Colonic mucosa (tissue), 4 donors: ENCODE measurements at regions not wholly inside any gene's neighbourhood (a gene's known extent, or its start where the extent isn't known, plus 50 kb on each side); places are given as distances from the start of the nearest gene placed in this dataset.

ENCODE experiments used
- DNase-seq: peaks from one replicate; pipeline ENCODE4 v3.0.0-alpha.2; 2020
- H3K27ac ChIP-seq: fragments of 200-600 bp; one replicate; pipeline ENCODE4 v1.8.0; 2021
- H3K27me3 ChIP-seq: fragments of 200-600 bp; one replicate; pipeline ENCODE4 v1.8.0; 2021
- H3K36me3 ChIP-seq: fragments of 200-600 bp; one replicate; pipeline ENCODE4 v1.8.0; 2021
- H3K4me1 ChIP-seq: fragments of 200-600 bp; one replicate; pipeline ENCODE4 v1.8.0; 2021; ENCODE audit warnings: mild to moderate bottlenecking
- H3K4me3 ChIP-seq: fragments of 200-600 bp; one replicate; pipeline ENCODE4 v1.8.0; 2021
- H3K9ac ChIP-seq, 2 donors: one replicate each; pipeline ENCODE4 v1.7.0; 2013; ENCODE audit warnings: control low read depth in 2 of 2, low read depth in 2 of 2, low read length in 2 of 2
- H3K9me3 ChIP-seq: fragments of 200-600 bp; one replicate; pipeline ENCODE4 v1.8.0; 2021
- CTCF ChIP-seq: fragments of 200-600 bp; IDR thresholded peaks from one replicate; pipeline ENCODE4 v1.8.0; 2022; ENCODE audit warnings: antibody characterized with exemption, mild to moderate bottlenecking
- intact Hi-C: fragments of 100-400 bp; cut with DNase I; formaldehyde crosslinking; loops from one replicate; pipeline ENCODE4 v1.14.1; 2022
- donor health status: healthy.
- donor health status: DM: no; HTN: no; CAD: no.
- donor health status: DM: no; HTN: no; CAD: no.

GRCh38 chr13:58721273-58721672, 1089.7 kb downstream of the PCDH17 start:
- H3K27me3 ChIP-seq: no peaks in the 10 kb centered on the region
- no peak overlapping the region for H3K27ac ChIP-seq
- intact Hi-C loops: no loop called here
- H3K9me3 ChIP-seq: no peaks in the 10 kb centered on the region
- no peaks in the 10 kb centered on the region for H3K36me3 ChIP-seq
- H3K4me3 ChIP-seq: no peak overlapping the region
- H3K9ac ChIP-seq: no peak overlapping the region
- DNase-seq: no peak
- H3K4me1 ChIP-seq: no peaks in the 10 kb centered on the region
- no peak for TF ChIP-seq CTCF

GRCh38 chr13:58728126-58728525, 1096.6 kb downstream of the PCDH17 start:
- intact Hi-C loops: no loop called here
- no peaks in the 10 kb centered on the region for H3K27me3 ChIP-seq
- DNase-seq: no peak
- H3K27ac ChIP-seq: no peak overlapping the region
- no peak overlapping the region for H3K9ac ChIP-seq
- TF ChIP-seq CTCF: no peak
- H3K36me3 ChIP-seq: no peaks in the 10 kb centered on the region
- H3K4me3 ChIP-seq: no peak overlapping the region
- no peaks in the 10 kb centered on the region for H3K4me1 ChIP-seq
- H3K9me3 ChIP-seq: no peaks in the 10 kb centered on the region

- H3K9ac ChIP-seq: no peak overlapping the region
- H3K9me3 ChIP-seq: no peaks in the 10 kb centered on the region
- no peak overlapping the region for H3K27ac ChIP-seq
- intact Hi-C loops: no loop called here
- no peak for TF ChIP-seq CTCF
- no peak overlapping the region for H3K4me3 ChIP-seq
- no peaks in the 10 kb centered on the region for H3K36me3 ChIP-seq
- H3K27me3 ChIP-seq: no peaks in the 10 kb centered on the region
- H3K4me1 ChIP-seq: no peaks in the 10 kb centered on the region
- no peak for DNase-seq
These were observed 1097.8 kb downstream of the PCDH17 start for GRCh38 chr13:58729361-58729760.

GRCh38 chr13:58744686-58745085, 1113.1 kb downstream of the PCDH17 start:
- Histone ChIP-seq H3K9me3 (no peaks in the 10 kb centered on the region), H3K4me1 (no peaks in the 10 kb centered on the region), H3K4me3 (no peak overlapping the region), H3K27ac (no peak overlapping the region), H3K36me3 (no peaks in the 10 kb centered on the region), H3K9ac (no peak overlapping the region), H3K27me3 (no peaks in the 10 kb centered on the region)
- intact Hi-C loops: no loop called here
- no peak for DNase-seq
- TF ChIP-seq CTCF: no peak

GRCh38 chr13:58767566-58767965, 1136.0 kb downstream of the PCDH17 start:
- no peak for TF ChIP-seq CTCF
- Histone ChIP-seq H3K4me1 (no peaks in the 10 kb centered on the region), H3K27me3 (no peaks in the 10 kb centered on the region), H3K27ac (no peak overlapping the region), H3K36me3 (no peaks in the 10 kb centered on the region), H3K4me3 (no peak overlapping the region), H3K9ac (no peak overlapping the region), H3K9me3 (no peaks in the 10 kb centered on the region)
- DNase-seq: no peak
- intact Hi-C loops: no loop called here
